GM23338 (cell line): ENCODE measurements at regions not wholly inside any gene's neighbourhood (a gene's known extent, or its start where the extent isn't known, plus 50 kb on each side); places are given as distances from the start of the nearest gene placed in this dataset.

Experiments
- ATAC-seq: fragments of 200-7000 bp; cut with Tn5 transposase; 3 replicates; pipeline ENCODE4 v1.9.1; 2020
- DNase-seq: peaks from one replicate; pipeline ENCODE4 v3.0.0-alpha.2; 2015; ENCODE audit warnings: low spot score
- H2AFZ ChIP-seq: fragments of 200-600 bp; sonication (generic); 2 replicates; pipeline ENCODE4 v1.8.0; 2016; ENCODE audit warnings: antibody characterized with exemption, mild to moderate bottlenecking, moderate library complexity
- H3F3A ChIP-seq: fragments of 200-600 bp; sonication (generic); replicated peaks from 2 replicates; pipeline ENCODE4 v1.8.0; 2017; ENCODE audit warnings: antibody characterized with exemption, mixed run types, low read depth
- H3K27ac ChIP-seq: fragments of 200-600 bp; sonication (generic); 2 replicates; pipeline ENCODE4 v1.6.1; 2016; ENCODE audit warnings: low read depth
- H3K27me3 ChIP-seq: fragments of 200-600 bp; sonication (generic); 2 replicates; pipeline ENCODE4 v1.8.0; 2016; ENCODE audit warnings: mild to moderate bottlenecking, mixed run types, moderate library complexity; ENCODE audit not compliant: insufficient read depth
- H3K36me3 ChIP-seq: fragments of 200-600 bp; sonication (generic); 2 replicates; pipeline ENCODE4 v1.8.0; 2016; ENCODE audit warnings: mild to moderate bottlenecking; ENCODE audit not compliant: insufficient read depth
- H3K4me1 ChIP-seq: fragments of 200-600 bp; sonication (generic); 2 replicates; pipeline ENCODE4 v1.8.0; 2016; ENCODE audit warnings: mild to moderate bottlenecking, moderate library complexity; ENCODE audit not compliant: insufficient read depth
- H3K4me2 ChIP-seq: fragments of 200-600 bp; sonication (generic); 2 replicates; pipeline ENCODE4 v1.7.1; 2017; ENCODE audit warnings: mixed run types
- H3K4me3 ChIP-seq: fragments of 200-600 bp; sonication (generic); 2 replicates; pipeline ENCODE4 v1.6.1; 2016; ENCODE audit warnings: mixed run types
- H3K79me2 ChIP-seq: fragments of 200-600 bp; sonication (generic); replicated peaks from 2 replicates; pipeline ENCODE4 v1.8.0; 2017; ENCODE audit warnings: mild to moderate bottlenecking; ENCODE audit not compliant: insufficient read depth
- H3K9me2 ChIP-seq: fragments of 200-600 bp; sonication (generic); 2 replicates; pipeline ENCODE4 v1.8.0; 2017; ENCODE audit not compliant: insufficient read depth
- H4K20me1 ChIP-seq: fragments of 200-600 bp; sonication (generic); replicated peaks from 2 replicates; pipeline ENCODE4 v1.8.0; 2017; ENCODE audit warnings: mild to moderate bottlenecking; ENCODE audit not compliant: insufficient read depth
- H3K27ac Mint-ChIP-seq: 2 replicates; pipeline ENCODE4 v1.8.0; 2020; ENCODE audit warnings: inconsistent platforms, mild to moderate bottlenecking, moderate library complexity, mixed read lengths
- H3K27me3 Mint-ChIP-seq: 3 replicates; pipeline ENCODE4 v1.8.0; 2022; ENCODE audit warnings: low read depth, mild to moderate bottlenecking, moderate library complexity, mixed read lengths, inconsistent platforms; ENCODE audit not compliant: insufficient read depth, poor library complexity
- H3K36me3 Mint-ChIP-seq: 3 replicates; pipeline ENCODE4 v1.8.0; 2021; ENCODE audit warnings: low read depth, mild to moderate bottlenecking, inconsistent platforms, moderate library complexity, mixed read lengths
- H3K4me1 Mint-ChIP-seq: 3 replicates; pipeline ENCODE4 v1.8.0; 2020; ENCODE audit warnings: mild to moderate bottlenecking, inconsistent platforms, mixed read lengths
- H3K4me3 Mint-ChIP-seq: 3 replicates; pipeline ENCODE4 v1.8.0; 2021; ENCODE audit warnings: moderate library complexity, mild to moderate bottlenecking, inconsistent platforms, mixed read lengths
- H3K9me3 Mint-ChIP-seq: 3 replicates; pipeline ENCODE4 v1.8.0; 2020; ENCODE audit warnings: moderate library complexity, mild to moderate bottlenecking, inconsistent platforms, mixed read lengths
- ETS1 ChIP-seq: IDR thresholded peaks from 2 replicates; pipeline ENCODE4 v1.6.1; 2016; ENCODE audit warnings: antibody characterized with exemption
- REST ChIP-seq: IDR thresholded peaks from one replicate; pipeline ENCODE4 v1.6.1; 2018; ENCODE audit warnings: antibody characterized with exemption; ENCODE audit not compliant: unreplicated experiment
- ZNF114 ChIP-seq: fragments of 250-450 bp; sonication (Bioruptor Pico); IDR thresholded peaks from 2 replicates; pipeline ENCODE4 v1.5.0; 2020; ENCODE audit warnings: mild to moderate bottlenecking, moderate library complexity
- ZNF462 ChIP-seq: fragments of 250-450 bp; sonication (Bioruptor Pico); IDR thresholded peaks from 2 replicates; pipeline ENCODE4 v1.5.0; 2020; ENCODE audit warnings: mild to moderate bottlenecking, moderate library complexity

GRCh38 chrX:76987381-76987780 lies 459.8 kb upstream of the FGF16 start (continued):
- TF ChIP-seq ZNF462 (CRISPR knock-in tag) (no peak), ETS1 (no peak), REST (no peak)

GRCh38 chrX:76996641-76997040 lies 450.5 kb upstream of the FGF16 start:
- H3K27me3 Mint-ChIP-seq, result peaks cover 5% of the 10 kb centered on the region
- no peak overlapping the region for H3K27ac Mint-ChIP-seq
- Histone ChIP-seq H3K4me1 (no peaks in the 10 kb centered on the region), H4K20me1 (no peaks in the 10 kb centered on the region), H3K9me2 (no peaks in the 10 kb centered on the region), H2AFZ (no peak overlapping the region), H3K79me2 (no peaks in the 10 kb centered on the region), H3K4me3 (no peak overlapping the region), H3K4me2 (no peak overlapping the region), H3F3A (no peaks in the 10 kb centered on the region), H3K36me3 (no peaks in the 10 kb centered on the region), H3K27me3 (no peaks in the 10 kb centered on the region), H3K27ac (no peak overlapping the region)
- TF ChIP-seq ZNF114 (CRISPR knock-in tag), result no peak
- no peak overlapping the region for H3K4me3 Mint-ChIP-seq
- DNase-seq (no peak), ATAC-seq (no peak)
- peaks cover 52% of the 10 kb centered on the region for H3K9me3 Mint-ChIP-seq
- H3K36me3 Mint-ChIP-seq, result peaks cover 39% of the 10 kb centered on the region
- H3K4me1 Mint-ChIP-seq, result no peaks in the 10 kb centered on the region
